PC-3 (cell line): ENCODE measurements at regions not wholly inside any gene's neighbourhood (a gene's known extent, or its start where the extent isn't known, plus 50 kb on each side); places are given as distances from the start of the nearest gene placed in this dataset.

Experiments
- ATAC-seq: fragments of 200-7000 bp; cut with Tn5 transposase; 2 replicates; pipeline ENCODE4 v1.9.1; 2020; ENCODE audit warnings: mild to moderate bottlenecking, moderate library complexity
- BruUV-seq: library from RNA; stranded (reverse); fragments of 400-500 nt; replicated peaks from 2 replicates; lab custom pipeline; 2021; lab: Mats Ljungman, UMichigan
- CTCF ChIA-PET: fragments of 300-600 bp; sonication (Branson Sonifier 250); formaldehyde crosslinking; loops from one replicate; lab custom pipeline; 2022; ENCODE audit warnings: antibody characterized with exemption; lab: Charles Lee
- POLR2A ChIA-PET: fragments of 300-600 bp; sonication (Branson Sonifier 250); formaldehyde crosslinking; loops from one replicate; lab custom pipeline; 2022; ENCODE audit warnings: antibody characterized with exemption; ENCODE audit not compliant: unreplicated experiment; lab: Charles Lee
- DNase-seq: peaks from one replicate; pipeline ENCODE4 v3.0.0-alpha.2; 2015
- H2AFZ ChIP-seq: fragments of 300-600 bp; sonication (generic); 2 replicates; pipeline ENCODE4 v1.6.0; 2016; ENCODE audit warnings: antibody characterized with exemption, low read length
- H3F3A ChIP-seq: fragments of 300-600 bp; sonication (generic); one replicate; pipeline ENCODE4 v1.6.0; 2017; ENCODE audit warnings: antibody characterized with exemption, low read length, control low read depth, mild to moderate bottlenecking; ENCODE audit not compliant: unreplicated experiment
- H3K27ac ChIP-seq: fragments of 300-600 bp; sonication (generic); 2 replicates; pipeline ENCODE4 v1.5.1; 2016; ENCODE audit warnings: mild to moderate bottlenecking, low read length
- H3K27me3 ChIP-seq: fragments of 300-600 bp; sonication (generic); 2 replicates; pipeline ENCODE4 v1.6.1; 2016; ENCODE audit warnings: low read length, mixed read lengths
- H3K36me3 ChIP-seq: fragments of 300-600 bp; sonication (generic); 2 replicates; pipeline ENCODE4 v1.6.1; 2016; ENCODE audit warnings: low read depth, mixed run types, low read length, mixed read lengths
- H3K4me1 ChIP-seq: fragments of 300-600 bp; sonication (generic); 2 replicates; pipeline ENCODE4 v1.5.1; 2016; ENCODE audit warnings: low read length; ENCODE audit not compliant: insufficient read depth
- H3K4me2 ChIP-seq: fragments of 300-600 bp; sonication (generic); 2 replicates; pipeline ENCODE4 v1.6.0; 2016; ENCODE audit warnings: low read length
- H3K4me3 ChIP-seq: fragments of 300-600 bp; sonication (generic); 2 replicates; pipeline ENCODE4 v1.5.1; 2016; ENCODE audit warnings: mild to moderate bottlenecking, low read length, mixed read lengths
- H3K79me2 ChIP-seq: fragments of 300-600 bp; sonication (generic); 2 replicates; pipeline ENCODE4 v1.6.1; 2017; ENCODE audit warnings: low read length, mixed read lengths
- H3K9ac ChIP-seq: fragments of 300-600 bp; sonication (generic); 2 replicates; pipeline ENCODE4 v1.6.0; 2016; ENCODE audit warnings: mild to moderate bottlenecking, low read length
- H3K9me2 ChIP-seq: fragments of 300-600 bp; sonication (generic); replicated peaks from 2 replicates; pipeline ENCODE4 v1.6.1; 2016; ENCODE audit warnings: mixed run types, low read length, mixed read lengths
- H3K9me3 ChIP-seq: fragments of 300-600 bp; sonication (generic); 2 replicates; pipeline ENCODE4 v1.6.1; 2016; ENCODE audit warnings: low read length, mixed read lengths
- H4K20me1 ChIP-seq: fragments of 300-600 bp; sonication (generic); 2 replicates; pipeline ENCODE4 v1.6.1; 2016; ENCODE audit warnings: low read length, mixed read lengths
- EZH2 ChIP-seq: fragments of 300-600 bp; sonication (generic); IDR thresholded peaks from one replicate; pipeline ENCODE4 v1.6.1; 2017; ENCODE audit warnings: antibody characterized with exemption, mild to moderate bottlenecking, low read length; ENCODE audit not compliant: unreplicated experiment
- EZH2phosphoT487 ChIP-seq: fragments of 300-600 bp; sonication (generic); IDR thresholded peaks from 2 replicates; pipeline ENCODE4 v1.6.1; 2018; ENCODE audit warnings: mild to moderate bottlenecking, antibody characterized with exemption, low read length, borderline replicate concordance
- intact Hi-C: fragments of 100-400 bp; cut with micrococcal nuclease; formaldehyde crosslinking; loops from 2 replicates; pipeline ENCODE4 v1.9.0; 2023
- TF ChIP-seq, protein P1 (sequence below): fragments of 300-600 bp; sonication (generic); conservative IDR thresholded peaks from 2 replicates; pipeline ENCODE4 v1.5.1; 2017; ENCODE audit warnings: antibody characterized with exemption, low read depth, mild to moderate bottlenecking, low read length

DNA sequence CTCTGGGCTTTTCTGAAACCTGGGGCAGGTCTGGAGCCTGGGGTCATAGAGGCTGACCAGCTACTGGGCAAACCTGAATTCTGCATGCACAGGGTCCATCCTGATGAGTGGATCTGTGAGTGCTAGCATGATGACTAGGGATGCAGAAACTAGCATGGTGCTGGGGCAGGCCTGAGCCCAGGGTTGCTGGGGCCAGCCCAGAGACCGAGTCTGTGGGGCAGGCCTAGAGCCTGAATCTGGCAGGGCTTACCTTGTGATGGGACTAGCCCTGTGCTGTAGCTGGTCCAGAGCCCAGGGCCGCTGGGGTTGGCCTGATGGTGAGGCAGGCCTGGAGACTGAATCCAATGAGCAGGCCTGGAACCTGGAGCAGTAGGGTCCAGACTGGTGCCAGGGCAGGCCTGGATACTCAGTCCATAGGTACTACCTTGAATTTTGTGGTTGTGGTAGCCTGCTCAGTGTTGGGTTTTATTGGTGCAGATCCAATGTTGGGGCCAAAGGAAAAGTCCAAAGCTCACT, 313.5 kb downstream of the TLR4 start:
- H3F3A ChIP-seq: no peaks in the 10 kb centered on the region
- 0 out of 2 replicates have a peak, but pooled peaks cover 7% of the 10 kb centered on the region for H3K9me3 ChIP-seq
- no peaks in the 10 kb centered on the region for H3K9me2 ChIP-seq
- CTCF ChIA-PET: no interaction called here
- no peak overlapping the region for H3K9ac ChIP-seq
- H3K27me3 ChIP-seq: no peaks in the 10 kb centered on the region
- no peak overlapping the region for H3K27ac ChIP-seq
- BruUV-seq: no TSS peak
- no peaks in the 10 kb centered on the region for H3K79me2 ChIP-seq
- ATAC-seq: no peak
- H3K4me3 ChIP-seq: no peak overlapping the region
- DNase-seq: no peak
- TF ChIP-seq EZH2 (no peak), EZH2phosphoT487 (no peak)
- TF ChIP-seq, protein P1, sequence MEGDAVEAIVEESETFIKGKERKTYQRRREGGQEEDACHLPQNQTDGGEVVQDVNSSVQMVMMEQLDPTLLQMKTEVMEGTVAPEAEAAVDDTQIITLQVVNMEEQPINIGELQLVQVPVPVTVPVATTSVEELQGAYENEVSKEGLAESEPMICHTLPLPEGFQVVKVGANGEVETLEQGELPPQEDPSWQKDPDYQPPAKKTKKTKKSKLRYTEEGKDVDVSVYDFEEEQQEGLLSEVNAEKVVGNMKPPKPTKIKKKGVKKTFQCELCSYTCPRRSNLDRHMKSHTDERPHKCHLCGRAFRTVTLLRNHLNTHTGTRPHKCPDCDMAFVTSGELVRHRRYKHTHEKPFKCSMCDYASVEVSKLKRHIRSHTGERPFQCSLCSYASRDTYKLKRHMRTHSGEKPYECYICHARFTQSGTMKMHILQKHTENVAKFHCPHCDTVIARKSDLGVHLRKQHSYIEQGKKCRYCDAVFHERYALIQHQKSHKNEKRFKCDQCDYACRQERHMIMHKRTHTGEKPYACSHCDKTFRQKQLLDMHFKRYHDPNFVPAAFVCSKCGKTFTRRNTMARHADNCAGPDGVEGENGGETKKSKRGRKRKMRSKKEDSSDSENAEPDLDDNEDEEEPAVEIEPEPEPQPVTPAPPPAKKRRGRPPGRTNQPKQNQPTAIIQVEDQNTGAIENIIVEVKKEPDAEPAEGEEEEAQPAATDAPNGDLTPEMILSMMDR: no peak
- intact Hi-C loops: no loop called here
- H4K20me1 ChIP-seq: no peaks in the 10 kb centered on the region
- no peak overlapping the region for H3K4me2 ChIP-seq
- POLR2A ChIA-PET: no interaction called here
- H3K36me3 ChIP-seq: no peaks in the 10 kb centered on the region
- no peak overlapping the region for H2AFZ ChIP-seq
- no peaks in the 10 kb centered on the region for H3K4me1 ChIP-seq

DNA sequence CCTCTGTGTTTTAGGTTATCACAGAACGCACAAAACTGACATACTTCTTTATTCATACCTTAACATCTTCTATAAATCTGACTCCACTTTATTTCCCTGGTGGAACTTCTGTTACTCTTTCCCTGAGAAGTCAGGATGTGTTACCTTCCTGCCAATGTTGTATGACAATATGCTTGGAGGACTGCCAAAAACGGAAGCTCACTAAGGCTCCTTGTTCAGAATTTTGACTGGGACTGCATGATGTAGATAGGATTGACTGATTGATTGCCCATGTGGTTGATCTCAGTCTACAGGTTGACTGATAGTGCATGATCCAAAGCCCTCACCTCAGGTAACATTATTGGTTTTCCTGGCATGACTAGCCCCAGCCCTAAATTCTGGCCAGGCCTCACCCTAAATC, 319.4 kb downstream of the TLR4 start:
- intact Hi-C loops: no loop called here
- Histone ChIP-seq H3K79me2 (no peaks in the 10 kb centered on the region), H3K4me1 (no peaks in the 10 kb centered on the region), H3F3A (no peaks in the 10 kb centered on the region), H3K27ac (no peak overlapping the region), H3K36me3 (no peaks in the 10 kb centered on the region), H3K27me3 (no peaks in the 10 kb centered on the region), H3K4me2 (no peak overlapping the region), H2AFZ (no peak overlapping the region), H3K9ac (no peak overlapping the region), H3K9me2 (no peaks in the 10 kb centered on the region), H4K20me1 (no peaks in the 10 kb centered on the region), H3K9me3 (no peaks in the 10 kb centered on the region), H3K4me3 (no peak overlapping the region)
- no TSS peak for BruUV-seq
- TF ChIP-seq EZH2phosphoT487: no peak
- ChIA-PET POLR2A (no interaction called here), CTCF (no interaction called here)
- no peak for DNase-seq
- no peak for ATAC-seq

DNA sequence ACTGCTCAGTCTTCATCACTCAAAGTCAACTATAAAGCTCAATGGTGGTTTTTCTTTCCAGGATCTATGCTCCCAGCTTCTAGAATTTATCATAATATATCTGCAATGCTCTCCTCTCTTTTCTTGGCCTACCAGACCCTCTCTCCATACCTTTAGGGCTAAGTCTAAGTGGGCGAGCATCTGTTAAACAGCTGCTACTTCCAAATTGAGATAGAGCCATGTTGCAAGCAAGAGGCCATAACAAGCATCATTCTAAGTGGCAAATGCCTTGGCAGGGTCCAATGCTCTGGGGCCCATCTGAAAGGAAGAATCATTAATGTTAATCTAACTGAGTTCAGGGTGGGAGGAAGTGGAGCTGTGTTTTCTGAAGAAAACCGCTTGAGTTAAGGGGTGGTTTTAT, 324.0 kb downstream of the TLR4 start:
- ChIA-PET CTCF (no interaction called here), POLR2A (no interaction called here)
- no peaks in the 10 kb centered on the region for H3K9me2 ChIP-seq
- intact Hi-C loops: no loop called here
- H3K9ac ChIP-seq: no peak overlapping the region
- ATAC-seq: no peak
- H3K79me2 ChIP-seq: no peaks in the 10 kb centered on the region
- no peaks in the 10 kb centered on the region for H3K36me3 ChIP-seq
- no peaks in the 10 kb centered on the region for H3K27me3 ChIP-seq
- TF ChIP-seq EZH2phosphoT487: no peak
- TF ChIP-seq EZH2: no peak
- TF ChIP-seq, protein P1: no peak
- no peaks in the 10 kb centered on the region for H3K4me1 ChIP-seq
- H3K4me3 ChIP-seq: no peak overlapping the region
- no peak for DNase-seq
- H4K20me1 ChIP-seq: no peaks in the 10 kb centered on the region
- H3F3A ChIP-seq: no peaks in the 10 kb centered on the region
- no peak overlapping the region for H2AFZ ChIP-seq
- no peak overlapping the region for H3K27ac ChIP-seq
- BruUV-seq: no TSS peak
- no peak overlapping the region for H3K4me2 ChIP-seq
- H3K9me3 ChIP-seq: no peaks in the 10 kb centered on the region
